Uterus (tissue), 2 donors: ENCODE measurements at regions not wholly inside any gene's neighbourhood (a gene's known extent, or its start where the extent isn't known, plus 50 kb on each side); places are given as distances from the start of the nearest gene placed in this dataset.

Experiments
- CTCF ChIP-seq, 4 experiments: fragments of 200-600 bp in 2 of 4; fragments of 450-650 bp in 2 of 4; sonication (generic) in 2 of 4; IDR thresholded peaks; one replicate each; pipeline ENCODE4 v1.5.1; 2016 to 2019; ENCODE audit warnings: antibody characterized with exemption in 4 of 4, mild to moderate bottlenecking in 2 of 4, moderate library complexity in 1 of 4
- POLR2A ChIP-seq, 2 donors: fragments of 450-650 bp; IDR thresholded peaks; one replicate each; pipeline ENCODE4 v1.6.1; 2016; ENCODE audit warnings: antibody characterized with exemption in 2 of 2, mild to moderate bottlenecking in 1 of 2, moderate library complexity in 1 of 2

- TF ChIP-seq CTCF (IDR thresholded peaks at IDR 0.05): no peak
- no peak for TF ChIP-seq POLR2A (IDR thresholded peaks at IDR 0.05)
These were observed 146.9 kb upstream of the GADL1 start for GRCh38 chr3:31041161-31041978.
